ENCODE measurements at regions not wholly inside any gene's neighbourhood (a gene's known extent, or its start where the extent isn't known, plus 50 kb on each side); places are given as distances from the start of the nearest gene placed in this dataset.

DNA sequence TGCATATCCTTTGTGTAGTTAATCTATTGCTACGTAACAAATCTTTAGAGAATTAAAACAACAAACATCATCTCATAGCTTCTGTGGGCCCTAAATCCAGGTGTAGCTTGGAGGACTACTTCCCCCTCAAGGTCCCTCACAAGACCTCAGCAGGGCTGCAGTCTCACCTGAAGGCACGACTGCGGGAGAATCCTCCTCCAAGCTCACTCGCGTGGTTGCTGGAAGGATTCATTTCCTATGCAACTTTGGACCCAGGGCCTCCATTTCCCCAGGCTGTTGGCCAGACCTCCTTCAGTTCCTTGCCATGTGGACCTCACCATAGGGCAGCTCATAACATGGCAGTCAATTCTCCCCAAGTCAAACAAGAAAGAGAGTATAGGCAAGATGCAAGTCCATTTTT, 140.4 kb downstream of the OAT start:
- TF ChIP-seq, protein P1, sequence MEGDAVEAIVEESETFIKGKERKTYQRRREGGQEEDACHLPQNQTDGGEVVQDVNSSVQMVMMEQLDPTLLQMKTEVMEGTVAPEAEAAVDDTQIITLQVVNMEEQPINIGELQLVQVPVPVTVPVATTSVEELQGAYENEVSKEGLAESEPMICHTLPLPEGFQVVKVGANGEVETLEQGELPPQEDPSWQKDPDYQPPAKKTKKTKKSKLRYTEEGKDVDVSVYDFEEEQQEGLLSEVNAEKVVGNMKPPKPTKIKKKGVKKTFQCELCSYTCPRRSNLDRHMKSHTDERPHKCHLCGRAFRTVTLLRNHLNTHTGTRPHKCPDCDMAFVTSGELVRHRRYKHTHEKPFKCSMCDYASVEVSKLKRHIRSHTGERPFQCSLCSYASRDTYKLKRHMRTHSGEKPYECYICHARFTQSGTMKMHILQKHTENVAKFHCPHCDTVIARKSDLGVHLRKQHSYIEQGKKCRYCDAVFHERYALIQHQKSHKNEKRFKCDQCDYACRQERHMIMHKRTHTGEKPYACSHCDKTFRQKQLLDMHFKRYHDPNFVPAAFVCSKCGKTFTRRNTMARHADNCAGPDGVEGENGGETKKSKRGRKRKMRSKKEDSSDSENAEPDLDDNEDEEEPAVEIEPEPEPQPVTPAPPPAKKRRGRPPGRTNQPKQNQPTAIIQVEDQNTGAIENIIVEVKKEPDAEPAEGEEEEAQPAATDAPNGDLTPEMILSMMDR (IDR thresholded peaks at IDR 0.05), result no peak
- TF ChIP-seq POLR2AphosphoS5 (IDR thresholded peaks at IDR 0.05) (no peak), POLR2A (IDR thresholded peaks at IDR 0.05) (no peak), EP300 (IDR thresholded peaks at IDR 0.05) (no peak)

All from sigmoid colon (tissue), 4 donors.